SKM-1 treated with dmso at 0.1 percent for 144 hours (cell line): ENCODE measurements at regions not wholly inside any gene's neighbourhood (a gene's known extent, or its start where the extent isn't known, plus 50 kb on each side); places are given as distances from the start of the nearest gene placed in this dataset.

ENCODE experiments used
- DNase-seq: peaks from one replicate; lab custom pipeline; 2025; ENCODE audit not compliant: unreplicated experiment; lab: John Stamatoyannopoulos, UW

DNA sequence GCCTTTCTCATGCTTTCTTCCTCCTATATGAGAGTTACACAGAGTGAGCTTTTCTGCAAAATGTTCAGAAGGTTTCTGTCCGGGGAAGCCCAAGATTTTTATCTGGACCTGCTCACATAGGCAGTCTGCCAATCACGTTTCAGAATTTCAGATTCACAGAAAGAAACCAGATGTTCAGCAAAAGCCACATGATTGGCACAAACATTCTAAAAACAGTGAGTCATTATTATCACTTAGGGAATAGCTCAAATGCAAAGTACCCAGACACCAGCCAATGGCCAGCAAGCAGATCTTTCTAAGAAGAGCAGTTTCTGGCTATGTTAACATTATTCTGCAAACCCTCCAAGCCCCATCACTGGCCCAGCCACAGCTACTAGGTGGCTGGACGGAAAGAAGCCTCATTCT, 1558.5 kb upstream of the TMEM132C start:
- no peak for DNase-seq

DNA sequence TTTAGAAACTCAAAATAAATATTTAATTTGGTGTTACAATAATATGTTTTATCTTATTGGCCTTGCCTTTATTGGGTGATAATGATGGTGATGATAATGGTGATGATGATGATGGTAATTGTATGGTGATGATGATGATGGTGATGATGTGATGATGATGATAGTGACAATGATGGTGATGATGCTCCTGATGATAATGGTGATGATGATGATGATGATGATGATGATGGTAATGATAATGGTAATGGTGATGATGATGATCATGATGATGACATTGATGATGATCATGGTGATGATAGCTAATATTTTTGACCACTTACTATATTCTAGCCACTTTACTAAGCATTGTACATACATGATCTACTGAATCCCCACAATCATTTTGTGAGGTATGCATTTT, 1548.6 kb upstream of the TMEM132C start:
- no peak for DNase-seq

- no peak for DNase-seq
Observed at GRCh38 chr12:126719912-126720705, 1546.9 kb upstream of the TMEM132C start.

DNA sequence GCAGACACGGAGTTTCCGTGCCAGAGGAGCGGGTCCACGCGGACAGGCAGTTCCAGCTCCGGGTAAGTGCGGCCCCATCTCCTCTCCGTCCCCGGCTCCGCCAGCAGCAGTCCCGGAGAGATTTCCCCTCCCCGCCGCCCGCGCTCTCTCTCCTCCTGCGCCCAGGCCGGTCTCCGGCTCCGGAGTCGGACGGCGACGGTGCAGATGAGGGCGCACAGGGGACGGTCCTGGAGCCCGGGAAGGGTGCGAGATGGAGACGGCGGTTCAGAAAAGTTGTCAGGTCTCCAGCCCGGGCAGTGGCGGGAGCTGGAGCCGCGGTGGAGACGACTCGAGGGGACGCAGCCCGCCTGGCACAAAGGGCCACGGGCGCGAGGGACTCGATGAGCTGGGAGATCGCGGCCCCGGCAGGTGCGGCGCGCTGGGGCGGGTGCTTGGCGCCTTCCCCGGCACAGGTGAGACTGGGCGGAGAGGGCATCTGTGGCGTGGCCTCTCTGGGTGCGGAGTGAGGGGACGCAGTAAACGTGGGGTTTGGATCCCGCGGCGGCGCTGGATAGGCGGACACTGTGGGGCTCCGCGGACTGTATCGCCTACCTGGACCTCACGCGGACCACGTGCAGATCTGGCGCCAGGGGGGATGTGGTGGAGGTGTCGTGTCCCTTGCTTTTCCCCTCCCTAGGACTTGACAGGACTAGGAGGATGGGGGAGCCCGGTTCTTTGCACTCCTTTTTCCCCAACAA, 1540.3 kb upstream of the TMEM132C start:
- DNase-seq, result no peak

DNA sequence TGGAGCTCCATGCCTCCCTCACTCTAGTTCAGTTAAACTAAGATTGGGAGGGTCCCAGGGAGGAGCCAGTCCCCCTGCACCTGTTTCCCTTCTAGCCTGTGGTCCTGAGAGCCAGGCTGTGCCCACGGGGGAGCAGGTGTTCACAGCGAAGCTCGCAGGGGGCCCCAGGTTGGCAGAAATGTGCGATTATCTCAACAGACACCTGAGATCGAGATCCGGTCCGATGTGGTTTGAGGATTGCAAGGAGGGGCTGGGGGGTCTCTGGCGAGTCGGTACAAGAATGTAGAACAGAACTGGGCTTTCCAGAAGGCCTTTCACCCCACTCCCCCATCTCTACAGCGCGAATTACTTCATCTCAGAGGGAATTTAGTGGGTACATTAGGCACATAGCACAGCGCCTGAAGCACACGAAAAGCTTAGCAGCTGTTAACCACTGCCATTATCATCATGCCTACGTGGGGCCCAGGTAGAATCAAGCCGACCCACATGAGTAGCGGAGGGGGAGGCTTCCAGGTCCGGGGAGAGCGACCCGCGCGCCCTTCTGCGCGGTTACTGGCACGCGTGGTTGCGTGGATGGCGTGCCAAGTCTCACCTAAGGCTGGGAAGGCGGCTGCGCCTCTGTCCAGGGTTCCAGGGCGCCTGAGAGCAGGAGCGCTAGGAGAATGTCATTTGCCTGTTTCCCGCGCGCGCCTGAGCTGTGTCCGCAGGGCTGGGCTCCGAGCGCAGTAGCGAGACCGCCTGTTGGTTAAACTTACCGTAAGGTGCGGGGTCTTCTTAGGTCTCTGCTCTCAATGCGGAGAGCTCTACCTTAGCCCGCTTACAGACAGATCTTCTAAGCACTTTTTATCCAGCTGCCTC, 1539.5 kb upstream of the TMEM132C start:
- no peak for DNase-seq

DNA sequence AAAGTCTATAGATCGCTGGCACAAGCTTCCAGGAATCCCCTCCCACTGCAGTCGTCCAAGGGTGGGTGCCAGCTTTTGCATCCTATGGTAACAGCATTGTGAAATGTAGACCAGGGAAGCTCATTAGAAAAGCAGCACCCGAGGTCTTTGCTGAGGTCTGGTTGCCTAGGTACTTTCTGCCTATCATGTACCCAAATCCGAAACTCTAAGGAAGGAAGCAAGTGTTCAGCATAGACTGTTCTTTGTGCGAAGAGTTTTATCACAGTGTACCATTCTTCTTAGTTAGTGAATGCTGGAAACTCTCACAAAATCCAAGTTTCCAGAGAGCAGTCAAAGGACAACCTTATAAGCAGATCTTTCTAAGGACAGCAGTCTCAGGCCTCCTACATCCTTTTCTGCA, 1532.7 kb upstream of the TMEM132C start:
- DNase-seq, result no peak

DNA sequence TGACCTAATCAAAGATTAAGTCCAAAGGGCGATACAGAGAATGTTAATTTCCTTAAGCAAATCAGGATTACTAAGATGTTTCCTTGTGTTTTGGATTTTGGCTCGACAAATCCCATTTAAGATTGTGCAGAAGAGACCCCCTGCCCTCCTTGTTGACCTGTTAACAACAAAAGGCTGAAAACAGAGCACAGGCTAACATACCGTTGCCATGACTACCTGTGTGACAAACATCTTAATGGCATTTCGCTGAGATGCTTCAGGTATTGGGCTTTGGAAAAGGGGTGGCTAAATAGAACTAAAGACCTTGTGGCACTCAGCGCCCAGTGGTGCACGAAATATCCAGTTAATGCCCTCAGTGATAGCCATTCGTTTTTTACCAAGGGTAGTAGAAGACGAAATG, 1532.3 kb upstream of the TMEM132C start:
- DNase-seq, result no peak

DNA sequence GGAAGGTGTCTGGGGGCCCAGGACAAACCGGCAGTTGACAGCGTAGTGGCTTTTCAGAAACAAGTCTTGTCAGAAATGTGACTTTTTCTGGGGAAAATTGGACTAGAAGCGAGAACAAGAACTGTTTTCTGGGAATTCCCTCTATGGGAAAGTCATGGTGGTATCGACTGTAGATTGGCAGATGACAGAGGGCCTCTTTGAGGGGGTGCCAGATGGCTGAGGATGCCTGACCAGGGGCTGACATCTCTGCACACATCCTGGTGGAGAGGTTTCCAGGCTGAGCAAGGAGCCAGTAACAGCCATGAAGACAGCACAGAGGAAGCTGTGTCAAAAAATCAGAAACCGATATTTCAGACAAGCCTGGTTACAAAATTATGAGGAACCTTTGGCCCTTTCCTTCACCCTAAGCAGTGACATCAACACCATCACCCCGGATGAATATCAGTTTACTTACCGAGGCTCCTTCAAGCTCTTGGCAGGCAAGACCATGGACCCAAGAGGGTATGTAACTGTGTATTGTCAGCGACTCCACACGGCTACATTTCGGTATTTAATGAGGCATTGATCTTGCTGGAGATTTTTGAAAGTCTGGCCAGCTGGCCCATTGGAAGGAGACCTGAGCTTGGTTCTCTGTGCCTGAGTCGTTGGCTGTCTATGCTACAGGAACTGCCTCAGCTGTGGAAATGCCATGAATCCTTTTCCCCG, 1525.3 kb upstream of the TMEM132C start:
- no peak for DNase-seq

- no peak for DNase-seq
Observed at GRCh38 chr12:126742241-126742641, 1524.7 kb upstream of the TMEM132C start.

DNA sequence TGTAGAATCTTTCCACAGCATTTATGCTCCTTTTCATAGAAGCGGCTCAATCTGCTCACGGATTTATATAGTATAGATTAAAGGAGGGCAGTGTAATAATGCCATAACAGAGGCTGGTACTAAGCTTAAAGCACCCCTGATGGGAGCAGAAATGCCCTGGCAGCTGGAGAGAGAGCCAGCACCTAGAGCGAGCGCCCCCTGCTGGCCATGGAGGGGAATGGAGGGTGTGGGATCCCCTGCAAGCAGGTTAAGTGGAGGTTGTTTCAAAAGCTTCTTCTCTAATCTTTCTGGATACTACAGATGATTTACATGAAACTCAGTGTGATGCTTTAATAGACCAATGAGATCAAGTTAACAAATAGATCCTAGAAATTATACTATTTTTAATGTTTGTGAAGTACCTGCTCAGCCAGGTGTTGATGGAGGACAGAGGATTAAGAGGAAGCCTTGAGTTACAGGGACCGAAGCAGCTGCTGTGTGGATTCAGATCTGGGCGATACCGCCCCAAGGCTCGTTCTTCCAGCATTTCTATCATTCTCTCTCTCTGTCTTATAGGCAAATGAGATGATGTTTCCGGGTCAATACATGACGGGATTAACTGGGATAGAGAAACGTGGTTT, 1519.3 kb upstream of the TMEM132C start:
- DNase-seq, result peak; percentile 6

GRCh38 chr12:126752021-126752420, 1514.9 kb upstream of the TMEM132C start:
- DNase-seq, result no peak

- no peak for DNase-seq
Observed at GRCh38 chr12:126757326-126757725, 1509.6 kb upstream of the TMEM132C start.

DNA sequence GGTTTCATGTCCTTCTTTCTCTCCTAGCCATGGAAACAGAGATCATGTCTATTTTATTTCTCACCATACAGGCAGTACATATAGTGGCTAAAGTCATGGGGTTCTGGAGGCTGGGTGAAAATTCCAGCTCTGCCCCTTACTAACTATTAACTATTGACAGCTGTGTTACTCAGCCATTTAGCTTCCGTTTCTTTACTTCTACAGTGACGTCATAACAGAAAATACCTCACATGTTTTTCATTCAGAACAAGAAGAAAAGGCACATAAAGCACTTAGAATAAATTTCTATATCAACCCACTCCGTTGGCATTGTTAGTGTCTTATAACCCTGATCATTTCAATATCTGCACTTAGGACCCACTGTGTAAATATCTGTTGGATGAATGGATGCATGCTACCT, 1506.9 kb upstream of the TMEM132C start:
- DNase-seq, result no peak

DNA sequence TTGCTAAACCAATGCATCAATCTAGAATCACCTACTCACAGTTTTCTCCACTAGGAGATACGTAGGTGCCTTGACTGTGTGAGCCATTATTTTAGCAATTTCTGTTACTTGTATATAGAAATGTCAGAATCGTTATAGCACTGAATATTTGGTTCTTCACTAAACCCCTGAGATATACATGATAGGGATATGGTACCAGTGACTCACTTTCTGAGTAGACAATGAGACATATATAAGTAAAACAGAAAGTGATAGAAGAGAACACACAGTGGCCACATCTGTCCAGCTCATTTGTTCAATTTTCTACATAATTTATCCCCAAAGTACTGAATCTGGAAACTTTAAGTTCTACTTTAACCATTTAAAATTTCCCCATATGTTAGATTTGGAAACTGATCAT, 1505.5 kb upstream of the TMEM132C start:
- DNase-seq, result no peak

DNA sequence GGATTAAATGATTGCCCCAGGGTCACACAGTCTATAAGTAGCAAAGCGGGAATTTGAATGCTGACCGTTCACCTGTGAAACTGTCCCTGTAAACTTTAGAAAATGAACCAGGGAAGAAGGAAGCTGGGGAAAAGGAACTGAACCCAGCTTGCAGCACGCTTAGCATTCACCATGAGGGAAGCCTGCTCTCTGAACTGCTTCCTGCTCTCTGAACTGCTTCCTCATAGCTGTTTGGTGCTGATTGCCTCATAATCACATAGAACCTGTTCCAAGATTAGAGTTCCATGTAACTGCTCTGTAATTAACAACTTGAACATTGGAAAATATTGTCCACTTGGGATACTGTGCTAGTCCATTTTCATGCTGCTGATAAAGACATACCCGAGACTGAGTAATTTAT, 1504.8 kb upstream of the TMEM132C start:
- DNase-seq, result no peak

DNA sequence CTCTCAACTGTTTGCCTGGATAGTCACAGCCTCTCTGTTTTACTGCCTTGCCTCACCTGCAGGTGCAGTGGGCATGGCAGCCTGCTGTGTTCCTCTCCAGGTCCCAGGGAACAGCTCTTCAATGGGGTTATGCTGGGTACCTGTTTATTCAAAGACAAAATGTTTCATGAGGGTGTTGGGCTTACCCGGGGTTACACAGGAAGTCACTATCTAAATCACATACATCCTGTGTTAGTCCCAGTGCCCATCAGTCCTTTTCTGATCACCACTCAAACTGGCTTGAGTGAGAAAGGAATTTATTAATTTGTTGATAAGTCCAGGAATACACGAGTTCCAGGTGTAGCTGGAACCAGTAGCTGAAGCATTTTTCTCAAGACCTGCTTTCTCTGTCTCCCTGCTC, 1503.6 kb upstream of the TMEM132C start:
- no peak for DNase-seq

- DNase-seq, result no peak
Observed at GRCh38 chr12:126767334-126767733, 1499.6 kb upstream of the TMEM132C start.

- DNase-seq, result no peak
Observed at GRCh38 chr12:126768517-126768916, 1498.5 kb upstream of the TMEM132C start.

GRCh38 chr12:126770188-126770587, 1496.8 kb upstream of the TMEM132C start:
- DNase-seq, result no peak

GRCh38 chr12:126772171-126772864, 1494.7 kb upstream of the TMEM132C start:
- DNase-seq, result no peak
